GM12874 (cell line): ENCODE measurements at regions not wholly inside any gene's neighbourhood (a gene's known extent, or its start where the extent isn't known, plus 50 kb on each side); places are given as distances from the start of the nearest gene placed in this dataset.

Experiments
- TF ChIP-seq, protein P1 (sequence below): IDR thresholded peaks from 2 replicates; pipeline ENCODE4 v1.5.1; 2011; ENCODE audit warnings: low read depth, mild to moderate bottlenecking, control low read depth, low read length, moderate library complexity; ENCODE audit not compliant: insufficient read depth

DNA sequence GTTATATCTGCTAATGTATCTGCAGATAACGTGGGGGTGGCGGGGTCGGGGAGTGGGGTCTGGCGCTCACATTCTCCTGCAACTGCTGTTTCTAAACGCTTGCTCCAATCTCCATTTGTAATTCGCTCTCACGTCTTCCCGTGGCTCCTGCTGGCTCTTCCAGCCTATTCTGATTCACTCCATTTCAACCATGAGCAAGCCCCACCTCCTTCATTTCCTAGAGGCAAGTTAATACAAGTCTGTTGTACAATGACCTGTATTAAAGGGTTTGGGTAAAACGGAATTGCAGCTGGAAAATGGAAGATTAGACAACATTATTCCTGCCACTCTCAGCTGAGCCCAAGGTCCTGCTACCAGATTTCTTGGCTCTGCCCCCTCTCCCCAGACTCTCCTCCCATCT is 132.3 kb downstream of the CSNK2A3 start:
- TF ChIP-seq, protein P1, sequence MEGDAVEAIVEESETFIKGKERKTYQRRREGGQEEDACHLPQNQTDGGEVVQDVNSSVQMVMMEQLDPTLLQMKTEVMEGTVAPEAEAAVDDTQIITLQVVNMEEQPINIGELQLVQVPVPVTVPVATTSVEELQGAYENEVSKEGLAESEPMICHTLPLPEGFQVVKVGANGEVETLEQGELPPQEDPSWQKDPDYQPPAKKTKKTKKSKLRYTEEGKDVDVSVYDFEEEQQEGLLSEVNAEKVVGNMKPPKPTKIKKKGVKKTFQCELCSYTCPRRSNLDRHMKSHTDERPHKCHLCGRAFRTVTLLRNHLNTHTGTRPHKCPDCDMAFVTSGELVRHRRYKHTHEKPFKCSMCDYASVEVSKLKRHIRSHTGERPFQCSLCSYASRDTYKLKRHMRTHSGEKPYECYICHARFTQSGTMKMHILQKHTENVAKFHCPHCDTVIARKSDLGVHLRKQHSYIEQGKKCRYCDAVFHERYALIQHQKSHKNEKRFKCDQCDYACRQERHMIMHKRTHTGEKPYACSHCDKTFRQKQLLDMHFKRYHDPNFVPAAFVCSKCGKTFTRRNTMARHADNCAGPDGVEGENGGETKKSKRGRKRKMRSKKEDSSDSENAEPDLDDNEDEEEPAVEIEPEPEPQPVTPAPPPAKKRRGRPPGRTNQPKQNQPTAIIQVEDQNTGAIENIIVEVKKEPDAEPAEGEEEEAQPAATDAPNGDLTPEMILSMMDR: no peak

DNA sequence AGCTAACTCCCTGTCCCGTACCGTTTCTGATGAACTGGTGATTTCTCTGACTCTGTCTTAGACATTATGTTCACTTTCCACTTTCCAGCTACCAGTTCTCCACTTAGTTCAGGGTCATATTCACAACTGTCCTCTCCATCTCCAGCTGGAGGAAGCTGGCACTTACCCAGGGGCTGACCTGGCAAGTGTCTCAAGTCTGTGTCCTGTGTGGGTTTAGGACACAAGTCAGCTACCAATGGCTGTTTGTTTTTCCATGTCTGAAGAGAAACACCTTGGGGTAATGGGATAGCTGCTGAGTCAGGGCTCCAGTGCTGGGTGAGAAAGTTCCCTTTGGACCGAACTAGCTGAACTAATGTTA is 134.4 kb downstream of the CSNK2A3 start:
- TF ChIP-seq, protein P1: no peak

DNA sequence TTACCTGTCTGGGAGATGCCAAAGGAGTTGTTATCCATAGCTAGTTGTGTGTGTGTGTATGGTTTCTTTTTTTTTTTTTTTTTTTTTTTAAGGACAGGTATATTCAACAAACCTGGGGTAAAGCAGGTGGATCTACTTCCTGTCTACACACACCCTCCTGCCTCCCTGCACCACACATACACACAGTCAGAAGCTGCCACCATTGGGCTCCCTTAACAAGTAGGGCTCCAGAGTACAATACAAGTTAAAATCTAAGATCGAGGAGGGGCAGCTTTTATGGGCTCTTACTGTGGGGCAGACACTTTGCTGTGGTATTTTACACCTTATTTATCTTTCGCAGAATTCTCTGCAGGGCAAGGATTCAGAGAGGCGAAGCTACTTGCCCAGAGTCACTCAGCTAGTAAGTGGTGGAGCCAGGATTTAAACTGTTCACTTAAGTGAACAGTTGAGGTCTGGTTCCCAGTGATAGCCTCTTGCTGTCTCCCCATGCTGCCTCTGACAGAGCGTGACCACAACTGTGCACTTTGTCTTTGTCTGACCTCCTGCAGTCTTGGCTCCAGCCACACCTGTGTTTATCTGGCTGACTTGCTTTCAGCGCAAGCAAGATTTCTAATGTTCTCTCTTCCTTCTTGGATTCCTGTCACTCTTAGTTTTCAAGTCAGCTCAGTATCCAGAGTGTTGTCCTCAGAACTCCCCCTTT is 135.0 kb downstream of the CSNK2A3 start:
- TF ChIP-seq, protein P1: no peak

DNA sequence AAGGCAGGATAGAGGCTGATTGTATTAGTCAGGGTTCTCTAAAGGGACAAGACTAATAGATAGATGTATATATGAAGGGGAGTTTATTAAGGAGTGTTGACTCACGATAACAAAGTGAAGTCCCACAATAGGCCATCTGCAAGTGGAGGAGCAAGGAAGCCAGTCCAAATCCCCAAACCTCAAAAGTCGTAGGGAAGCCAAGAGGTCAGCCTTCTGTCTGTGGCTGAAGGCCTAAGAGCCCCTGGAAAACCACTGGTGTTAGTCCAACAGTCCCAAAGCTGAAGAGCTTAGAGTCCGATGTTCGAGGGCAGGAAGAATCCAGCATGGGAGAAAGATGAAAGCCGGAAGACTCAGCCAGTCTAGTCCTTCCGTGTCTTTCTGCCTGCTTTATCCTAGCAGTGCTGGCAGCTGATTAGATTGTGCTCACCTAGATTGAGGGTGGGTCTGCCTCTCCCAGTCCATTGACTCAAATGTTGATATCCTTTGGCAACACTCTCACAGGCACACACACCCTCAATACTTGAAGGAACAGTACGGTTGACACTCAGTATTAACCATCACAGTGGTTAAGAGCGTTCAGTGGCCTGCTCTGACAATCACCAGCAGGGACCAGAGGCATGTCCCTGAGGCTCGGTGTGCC is 135.6 kb downstream of the CSNK2A3 start:
- TF ChIP-seq, protein P1: no peak

DNA sequence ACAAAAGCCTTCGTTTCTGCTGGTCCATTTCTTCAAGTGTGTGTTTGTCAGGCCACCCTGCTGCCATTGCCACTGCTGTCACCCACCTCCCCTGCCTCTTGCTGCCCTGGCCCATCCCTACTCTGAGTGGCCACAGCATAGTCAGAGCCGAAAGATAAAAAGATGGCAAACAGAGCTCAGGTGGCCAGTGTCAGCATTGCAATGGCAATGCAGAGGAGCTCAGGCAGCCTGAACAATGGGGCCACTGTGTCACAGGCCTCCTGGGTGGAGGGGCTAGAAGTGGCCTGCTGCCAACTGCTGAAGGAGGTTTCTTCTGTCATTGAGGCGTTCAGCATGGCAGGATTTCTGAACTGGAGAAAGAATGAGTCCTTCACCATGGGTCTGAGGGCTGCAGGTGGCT is 137.1 kb downstream of the CSNK2A3 start:
- TF ChIP-seq, protein P1: no peak

DNA sequence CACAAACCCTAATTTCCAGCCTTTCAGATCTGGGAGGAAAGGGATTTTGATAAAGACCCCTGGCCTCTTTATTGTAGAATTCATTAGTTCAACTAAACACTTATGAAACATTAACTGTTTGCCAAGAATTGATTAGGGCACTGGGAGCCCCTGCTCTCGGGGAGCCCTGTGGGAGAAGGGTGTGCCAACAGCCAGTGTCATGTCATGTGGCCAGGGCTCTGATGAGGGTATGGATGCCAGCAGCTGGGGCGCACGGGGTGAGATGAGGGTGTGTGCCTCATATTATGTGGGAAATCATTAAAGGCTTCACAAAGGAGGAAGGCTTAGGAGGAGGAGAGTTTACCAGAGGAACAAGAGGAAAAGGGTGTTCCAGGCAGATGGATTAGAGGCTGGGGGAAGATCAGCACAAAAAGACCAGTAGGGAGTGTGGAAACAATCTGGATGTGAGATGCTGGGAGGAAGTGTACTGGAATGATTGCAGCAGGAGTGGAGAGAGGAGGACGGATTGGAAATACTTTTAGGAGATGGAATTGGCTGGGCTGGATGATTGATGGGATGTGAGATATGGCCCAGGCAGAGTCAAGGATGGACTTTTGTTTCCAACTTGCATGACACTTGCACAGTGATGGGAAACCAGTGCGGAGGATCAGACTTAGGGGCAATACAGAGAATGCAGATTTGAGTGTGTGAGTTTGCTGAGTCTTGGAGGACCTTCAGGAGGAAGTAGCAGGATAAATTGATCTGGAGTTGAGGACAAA is 137.8 kb downstream of the CSNK2A3 start:
- TF ChIP-seq, protein P1: no peak

DNA sequence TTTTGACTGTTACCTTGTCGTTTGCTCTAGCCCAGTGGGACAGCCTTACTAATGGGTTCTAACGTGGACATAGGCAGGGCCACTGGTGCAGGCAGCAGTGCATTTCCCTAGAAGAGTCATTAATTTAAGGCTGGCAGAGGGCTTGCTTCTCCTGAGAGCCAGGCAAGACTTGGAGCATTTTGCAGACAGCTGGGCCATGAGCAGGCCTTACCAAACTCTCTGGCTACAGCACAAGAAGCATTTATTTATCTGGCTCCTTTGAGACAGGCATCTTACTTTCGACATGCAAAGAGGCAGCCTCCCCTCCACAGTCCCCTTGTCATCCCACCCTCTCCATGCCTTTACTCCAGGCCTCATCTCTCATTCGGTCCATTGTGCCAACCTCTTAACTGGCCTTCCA is 139.9 kb downstream of the CSNK2A3 start:
- TF ChIP-seq, protein P1: no peak
